ENCODE measurements at regions not wholly inside any gene's neighbourhood (a gene's known extent, or its start where the extent isn't known, plus 50 kb on each side); places are given as distances from the start of the nearest gene placed in this dataset.

GRCh38 chr21:35190201-35190701 lies 141.1 kb upstream of the RUNX1 start:
- H3K4me2 ChIP-seq (ENCODE audit: insufficient read depth, insufficient read length, low read length): no peak overlapping the region

More at GRCh38 chr21:35190201-35190701, 141.1 kb upstream of the RUNX1 start:
- H3K27me3 Mint-ChIP-seq (ENCODE audit: low read depth): no peaks in the 10 kb centered on the region
- no peaks in the 10 kb centered on the region for H4K20me1 ChIP-seq (ENCODE audit: control insufficient read depth, insufficient read depth, insufficient read length)
- H3K9me3 Mint-ChIP-seq: no peaks in the 10 kb centered on the region; a peak in 1 of 5 replicates
- no peak overlapping the region for H2BK15ac ChIP-seq (ENCODE audit: low read depth, low read length)
- no CpG with 5 or more reads among the region's 5 CpGs for WGBS (ENCODE audit: extremely low coverage, insufficient read length, low lambda C conversion rate)
- DNase-seq: no peak
- H3K4me1 Mint-ChIP-seq: peaks cover 14 to 15% of the 10 kb centered on the region in 2 experiments
- no peaks in the 10 kb centered on the region for H3K4me1 ChIP-seq (ENCODE audit: insufficient read depth, low read length)
- no peak overlapping the region for H4K8ac ChIP-seq (replicated peaks; ENCODE audit: insufficient read length, low read depth, low read length)
- no peaks in the 10 kb centered on the region for H3K36me3 Mint-ChIP-seq (ENCODE audit: insufficient read depth in 1 of 3, low read depth in 3 of 3)
- no peak overlapping the region for H3K56ac ChIP-seq (ENCODE audit: insufficient read length, low read depth, low read length)
- no peak overlapping the region for H3K27ac Mint-ChIP-seq
- H3K27me3 ChIP-seq (ENCODE audit: insufficient read depth, low read length): no peaks in the 10 kb centered on the region
- H3K27ac ChIP-seq (ENCODE audit: insufficient read length, low read depth, low read length): no peak overlapping the region
- H3T11ph ChIP-seq (ENCODE audit: low read length): no peak overlapping the region
- no peak overlapping the region for H4K5ac ChIP-seq (ENCODE audit: insufficient read length, low read depth, low read length)
- H3K9me3 ChIP-seq (ENCODE audit: control insufficient read depth, low read depth, low read length): no peaks in the 10 kb centered on the region
- H3K9ac ChIP-seq (ENCODE audit: extremely low read depth, insufficient read length, low read length): no peak overlapping the region
- H2BK120ac ChIP-seq (ENCODE audit: low read depth, low read length, poor library complexity, severe bottlenecking): no peak overlapping the region
- H3K18ac ChIP-seq (ENCODE audit: insufficient read length, low read depth, low read length): no peak overlapping the region
- no peak overlapping the region for H4K91ac ChIP-seq (ENCODE audit: insufficient read length, low read depth, low read length)
- no peak overlapping the region for H3K23ac ChIP-seq (ENCODE audit: insufficient read length, low read depth, low read length)
- no peak overlapping the region for H2BK5ac ChIP-seq (ENCODE audit: insufficient read length, low read length)
- H3K4ac ChIP-seq (ENCODE audit: low read depth, low read length): no peak overlapping the region
- H3K14ac ChIP-seq (ENCODE audit: insufficient read depth, low read length): no peak overlapping the region
- no peaks in the 10 kb centered on the region for H3K79me2 ChIP-seq (ENCODE audit: insufficient read depth, low read length)
- H2AFZ ChIP-seq (ENCODE audit: low read length): no peak overlapping the region
- H3K4me3 Mint-ChIP-seq: no peak overlapping the region
- no peak for TF ChIP-seq CTCF (conservative IDR thresholded peaks at IDR 0.05)
- no peak overlapping the region for H2BK20ac ChIP-seq (ENCODE audit: low read depth, low read length, poor library complexity, severe bottlenecking)
- no peaks in the 10 kb centered on the region for H3K79me1 ChIP-seq (ENCODE audit: insufficient read depth, low read depth, low read length, poor library complexity, severe bottlenecking)
- H2BK12ac ChIP-seq (ENCODE audit: insufficient read length, low read depth, low read length): no peak overlapping the region
- no peak overlapping the region for H2AK5ac ChIP-seq (ENCODE audit: insufficient read length, low read length)
- no peaks in the 10 kb centered on the region for H3K23me2 ChIP-seq (ENCODE audit: insufficient read length, low read depth, low read length, poor library complexity, severe bottlenecking)

All from H9 (cell line).